ENCODE measurements at regions not wholly inside any gene's neighbourhood (a gene's known extent, or its start where the extent isn't known, plus 50 kb on each side); places are given as distances from the start of the nearest gene placed in this dataset.

DNA sequence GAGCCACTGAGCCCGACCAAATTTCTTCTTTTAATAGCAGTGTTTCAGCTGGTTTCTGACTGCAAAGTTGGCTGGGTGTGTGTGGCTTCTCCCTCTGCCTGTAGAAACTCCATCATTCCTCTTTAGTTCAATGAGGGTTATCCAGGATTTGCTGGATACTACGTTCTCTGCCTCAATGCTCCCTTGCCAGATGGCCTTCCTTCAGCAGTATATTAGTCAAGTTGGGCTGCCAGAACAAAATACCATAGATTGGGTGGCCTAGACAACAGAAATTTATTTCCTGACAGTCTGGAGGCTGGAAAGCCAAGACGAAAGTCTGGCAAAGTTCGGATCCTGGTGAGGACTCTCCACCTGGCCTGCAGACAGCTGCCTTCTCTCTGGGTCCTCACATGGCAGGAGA is 103.7 kb downstream of the NOG start:
- H3K27ac ChIP-seq (ENCODE audit: insufficient read depth, low read length, poor library complexity, severe bottlenecking): no peak overlapping the region
- Mint-ChIP-seq H3K27me3 (peaks cover 8% of the 10 kb centered on the region), H3K9me3 (no peaks in the 10 kb centered on the region), H3K4me1 (peaks cover 0 to 2% (median 0%) of the 10 kb centered on the region in 4 donors), H3K36me3 (no peaks in the 10 kb centered on the region), H3K27ac (peak overlapping the region in 1 of 3 donors; percentile 60), H3K4me3 (no peak overlapping the region)
- no peaks in the 10 kb centered on the region for H3K9me3 ChIP-seq (ENCODE audit: control insufficient read depth in 2 of 2, low read length in 2 of 2)
- no peaks in the 10 kb centered on the region for H3K36me3 ChIP-seq (ENCODE audit: control insufficient read depth, insufficient read depth, low read length)
- DNase-seq (no peak), ATAC-seq (ENCODE audit: low read depth in 2 of 2) (no peak)
- H3K27me3 ChIP-seq (ENCODE audit: control insufficient read depth, insufficient read depth, low read length): peaks cover 3% of the 10 kb centered on the region
- no peak overlapping the region for H3K4me3 ChIP-seq (ENCODE audit: low read depth, low read length)
- no peaks in the 10 kb centered on the region for H3K4me1 ChIP-seq (ENCODE audit: control insufficient read depth, insufficient read depth, low read length, poor library complexity, severe bottlenecking)

- Mint-ChIP-seq H3K27me3 (peaks cover 8% of the 10 kb centered on the region), H3K9me3 (no peaks in the 10 kb centered on the region), H3K27ac (no peak overlapping the region), H3K4me1 (peaks cover 0 to 2% (median 0%) of the 10 kb centered on the region in 4 donors), H3K36me3 (no peaks in the 10 kb centered on the region), H3K4me3 (no peak overlapping the region)
- H3K9me3 ChIP-seq (ENCODE audit: control insufficient read depth in 2 of 2, low read length in 2 of 2): no peaks in the 10 kb centered on the region
- no peaks in the 10 kb centered on the region for H3K4me1 ChIP-seq (ENCODE audit: control insufficient read depth, insufficient read depth, low read length, poor library complexity, severe bottlenecking)
- no peaks in the 10 kb centered on the region for H3K36me3 ChIP-seq (ENCODE audit: control insufficient read depth, insufficient read depth, low read length)
- H3K27me3 ChIP-seq (ENCODE audit: control insufficient read depth, insufficient read depth, low read length): peaks cover 3% of the 10 kb centered on the region
- H3K4me3 ChIP-seq (ENCODE audit: low read depth, low read length): no peak overlapping the region
- no peak for DNase-seq
- ATAC-seq (ENCODE audit: low read depth in 2 of 2): no peak
- H3K27ac ChIP-seq (ENCODE audit: insufficient read depth, low read length, poor library complexity, severe bottlenecking): no peak overlapping the region
Observed at GRCh38 chr17:56699186-56699894, 105.8 kb downstream of the NOG start.

- no peaks in the 10 kb centered on the region for H3K9me3 ChIP-seq (ENCODE audit: control insufficient read depth in 2 of 2, low read length in 2 of 2)
- ATAC-seq (ENCODE audit: low read depth in 2 of 2): no peak
- no peaks in the 10 kb centered on the region for H3K36me3 Mint-ChIP-seq
- no peaks in the 10 kb centered on the region for H3K36me3 ChIP-seq (ENCODE audit: control insufficient read depth, insufficient read depth, low read length)
- peaks cover 3% of the 10 kb centered on the region for H3K27me3 ChIP-seq (ENCODE audit: control insufficient read depth, insufficient read depth, low read length)
- peaks cover 0 to under 1% (median 0%) of the 10 kb centered on the region in 4 donors for H3K4me1 Mint-ChIP-seq
- H3K27me3 Mint-ChIP-seq: peaks cover 5% of the 10 kb centered on the region
- H3K4me1 ChIP-seq (ENCODE audit: control insufficient read depth, insufficient read depth, low read length, poor library complexity, severe bottlenecking): no peaks in the 10 kb centered on the region
- H3K27ac ChIP-seq (ENCODE audit: insufficient read depth, low read length, poor library complexity, severe bottlenecking): no peak overlapping the region
- no peak overlapping the region for H3K27ac Mint-ChIP-seq
- no peak overlapping the region for H3K4me3 Mint-ChIP-seq
- no peak for DNase-seq
- H3K4me3 ChIP-seq (ENCODE audit: low read depth, low read length): no peak overlapping the region
- peaks cover 0 to 2% (median 0%) of the 10 kb centered on the region in 7 donors for H3K9me3 Mint-ChIP-seq
Observed at GRCh38 chr17:56700919-56701420, 107.5 kb downstream of the NOG start.

DNA sequence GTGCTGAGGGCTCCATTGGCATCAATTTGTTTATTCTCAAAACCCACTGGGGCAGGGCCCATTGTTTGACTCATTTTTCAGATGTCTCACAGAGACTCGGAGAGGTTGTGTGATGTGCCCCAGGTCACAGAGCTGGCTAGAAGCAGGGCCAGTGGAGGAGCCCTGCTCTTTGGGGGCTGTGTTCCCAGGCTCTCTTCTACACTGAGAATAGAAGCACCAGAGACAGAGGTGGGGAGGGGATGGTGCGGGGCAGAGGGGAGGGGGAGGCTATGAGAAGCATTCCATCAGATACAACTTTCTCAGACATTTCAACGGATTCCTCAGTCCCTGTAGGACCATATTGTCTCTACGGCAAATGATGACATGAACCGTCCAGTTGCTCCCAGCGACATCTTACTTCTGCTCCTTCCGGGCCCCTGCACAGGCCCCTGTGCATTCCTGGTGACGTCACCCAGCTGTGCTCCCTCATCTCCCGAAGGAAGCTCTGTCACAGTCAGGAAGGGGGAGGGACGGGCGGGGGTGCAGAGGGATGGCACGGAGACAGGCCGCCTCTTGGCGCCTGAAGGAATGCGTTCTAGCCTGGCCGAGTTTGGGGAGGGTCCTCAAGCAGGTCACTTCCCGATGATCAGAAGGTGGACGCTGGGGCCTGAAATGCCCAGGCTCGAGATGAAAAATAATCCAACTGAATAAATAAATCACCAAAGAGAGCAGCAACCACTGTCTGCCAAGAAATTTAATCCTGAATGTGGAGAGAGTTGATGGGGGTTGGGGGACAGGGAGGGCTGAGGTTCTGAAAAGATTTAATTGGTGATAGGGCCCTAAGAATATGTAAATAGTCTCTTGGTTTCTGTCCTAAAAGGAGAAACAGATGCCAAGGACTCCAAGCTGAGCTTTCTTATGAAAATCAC is 114.1 kb downstream of the NOG start:
- H3K4me1 ChIP-seq (ENCODE audit: control insufficient read depth, insufficient read depth, low read length, poor library complexity, severe bottlenecking): no peaks in the 10 kb centered on the region
- no peaks in the 10 kb centered on the region for H3K4me1 Mint-ChIP-seq
- H3K27me3 ChIP-seq (ENCODE audit: control insufficient read depth, insufficient read depth, low read length): no peaks in the 10 kb centered on the region
- no peak overlapping the region for H3K27ac ChIP-seq (ENCODE audit: insufficient read depth, low read length, poor library complexity, severe bottlenecking)
- no peak overlapping the region for H3K4me3 ChIP-seq (ENCODE audit: low read depth, low read length)
- peaks cover 0 to 2% (median 0%) of the 10 kb centered on the region in 7 donors for H3K9me3 Mint-ChIP-seq
- H3K36me3 ChIP-seq (ENCODE audit: control insufficient read depth, insufficient read depth, low read length): no peaks in the 10 kb centered on the region
- ATAC-seq (ENCODE audit: low read depth in 2 of 2) (no peak), DNase-seq (no peak)
- H3K36me3 Mint-ChIP-seq: no peaks in the 10 kb centered on the region
- H3K27me3 Mint-ChIP-seq: peaks cover 4% of the 10 kb centered on the region
- no peak overlapping the region for H3K27ac Mint-ChIP-seq
- H3K4me3 Mint-ChIP-seq: no peak overlapping the region
- H3K9me3 ChIP-seq (ENCODE audit: control insufficient read depth in 2 of 2, low read length in 2 of 2): no peaks in the 10 kb centered on the region

GRCh38 chr17:56708220-56708558 is 114.7 kb downstream of the NOG start:
- Histone ChIP-seq H3K4me1 (ENCODE audit: control insufficient read depth, insufficient read depth, low read length, poor library complexity, severe bottlenecking) (no peaks in the 10 kb centered on the region), H3K36me3 (ENCODE audit: control insufficient read depth, insufficient read depth, low read length) (no peaks in the 10 kb centered on the region), H3K27ac (ENCODE audit: insufficient read depth, low read length, poor library complexity, severe bottlenecking) (no peak overlapping the region), H3K27me3 (ENCODE audit: control insufficient read depth, insufficient read depth, low read length) (no peaks in the 10 kb centered on the region), H3K4me3 (ENCODE audit: low read depth, low read length) (no peak overlapping the region), H3K9me3 (ENCODE audit: control insufficient read depth in 2 of 2, low read length in 2 of 2) (no peaks in the 10 kb centered on the region)
- ATAC-seq (ENCODE audit: low read depth in 2 of 2): no peak
- no peaks in the 10 kb centered on the region for H3K4me1 Mint-ChIP-seq
- no peak overlapping the region for H3K4me3 Mint-ChIP-seq
- peaks cover 0 to 2% (median 0%) of the 10 kb centered on the region in 7 donors for H3K9me3 Mint-ChIP-seq
- H3K27ac Mint-ChIP-seq: no peak overlapping the region
- peaks cover 4% of the 10 kb centered on the region for H3K27me3 Mint-ChIP-seq
- no peak for DNase-seq
- no peaks in the 10 kb centered on the region for H3K36me3 Mint-ChIP-seq

GRCh38 chr17:56708670-56709410 is 115.3 kb downstream of the NOG start:
- Mint-ChIP-seq H3K9me3 (peaks cover 0 to 2% (median 0%) of the 10 kb centered on the region in 7 donors), H3K4me3 (no peak overlapping the region), H3K36me3 (no peaks in the 10 kb centered on the region), H3K4me1 (no peaks in the 10 kb centered on the region), H3K27ac (peak overlapping the region in 1 of 3 donors; percentile 29), H3K27me3 (peaks cover 4% of the 10 kb centered on the region)
- Histone ChIP-seq H3K4me1 (ENCODE audit: control insufficient read depth, insufficient read depth, low read length, poor library complexity, severe bottlenecking) (no peaks in the 10 kb centered on the region), H3K4me3 (ENCODE audit: low read depth, low read length) (no peak overlapping the region), H3K36me3 (ENCODE audit: control insufficient read depth, insufficient read depth, low read length) (no peaks in the 10 kb centered on the region), H3K27me3 (ENCODE audit: control insufficient read depth, insufficient read depth, low read length) (no peaks in the 10 kb centered on the region), H3K9me3 (ENCODE audit: control insufficient read depth in 2 of 2, low read length in 2 of 2) (no peaks in the 10 kb centered on the region), H3K27ac (ENCODE audit: insufficient read depth, low read length, poor library complexity, severe bottlenecking) (no peak overlapping the region)
- ATAC-seq (ENCODE audit: low read depth in 2 of 2) (no peak), DNase-seq (no peak)

GRCh38 chr17:56710986-56711385 is 117.5 kb downstream of the NOG start:
- Mint-ChIP-seq H3K36me3 (no peaks in the 10 kb centered on the region), H3K4me1 (peaks cover 0 to 3% (median 2%) of the 10 kb centered on the region in 4 donors), H3K4me3 (no peak overlapping the region), H3K27me3 (peaks cover 12% of the 10 kb centered on the region), H3K9me3 (no peaks in the 10 kb centered on the region), H3K27ac (no peak overlapping the region)
- Histone ChIP-seq H3K27ac (ENCODE audit: insufficient read depth, low read length, poor library complexity, severe bottlenecking) (no peak overlapping the region), H3K9me3 (ENCODE audit: control insufficient read depth in 2 of 2, low read length in 2 of 2) (no peaks in the 10 kb centered on the region), H3K4me3 (ENCODE audit: low read depth, low read length) (no peak overlapping the region), H3K27me3 (ENCODE audit: control insufficient read depth, insufficient read depth, low read length) (no peaks in the 10 kb centered on the region), H3K36me3 (ENCODE audit: control insufficient read depth, insufficient read depth, low read length) (no peaks in the 10 kb centered on the region), H3K4me1 (ENCODE audit: control insufficient read depth, insufficient read depth, low read length, poor library complexity, severe bottlenecking) (no peaks in the 10 kb centered on the region)
- DNase-seq: no peak
- ATAC-seq (ENCODE audit: low read depth in 2 of 2): no peak
